GM12875 (cell line): ENCODE measurements at regions not wholly inside any gene's neighbourhood (a gene's known extent, or its start where the extent isn't known, plus 50 kb on each side); places are given as distances from the start of the nearest gene placed in this dataset.

Source experiments
- H3K4me3 ChIP-seq: one replicate; pipeline ENCODE4 v1.5.1; 2011; ENCODE audit warnings: low read depth, low read length, control low read depth
- CTCF ChIP-seq: IDR thresholded peaks from 2 replicates; pipeline ENCODE4 v1.5.1; 2011; ENCODE audit warnings: low read depth, mild to moderate bottlenecking, control low read depth, inconsistent platforms, low read length, moderate library complexity, borderline replicate concordance; ENCODE audit not compliant: insufficient read depth

- no peak for TF ChIP-seq CTCF
- no peak overlapping the region for H3K4me3 ChIP-seq
Measured at GRCh38 chr6:112984899-112985298, 637.8 kb downstream of the RFPL4B start.

GRCh38 chr6:112986321-112986720, 639.2 kb downstream of the RFPL4B start:
- no peak for TF ChIP-seq CTCF

DNA sequence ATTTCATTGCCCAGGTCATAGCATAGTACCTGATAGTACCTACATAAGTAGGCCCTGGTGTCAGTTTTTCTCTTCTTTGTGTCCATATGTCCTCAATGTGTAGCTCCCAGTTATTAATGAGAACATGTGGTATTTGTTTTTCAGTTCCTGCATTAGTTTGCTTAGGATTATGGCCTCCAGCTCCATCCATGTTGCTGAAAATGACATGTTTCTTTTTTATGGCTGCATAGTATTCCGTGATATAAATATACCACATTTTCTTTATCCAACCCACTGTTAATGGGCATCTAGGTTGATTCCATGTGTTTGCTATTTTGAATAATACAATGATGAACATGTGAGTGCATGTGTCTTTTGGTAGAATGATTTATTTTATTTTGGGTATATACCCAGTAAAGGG, 641.6 kb downstream of the RFPL4B start:
- no peak for TF ChIP-seq CTCF
- H3K4me3 ChIP-seq, result no peak overlapping the region

More at GRCh38 chr6:112986321-112986720, 639.2 kb downstream of the RFPL4B start:
- H3K4me3 ChIP-seq, result no peak overlapping the region

- no peak for TF ChIP-seq CTCF
- H3K4me3 ChIP-seq, result no peak overlapping the region
Measured at GRCh38 chr6:112990971-112991370, 643.8 kb downstream of the RFPL4B start.

DNA sequence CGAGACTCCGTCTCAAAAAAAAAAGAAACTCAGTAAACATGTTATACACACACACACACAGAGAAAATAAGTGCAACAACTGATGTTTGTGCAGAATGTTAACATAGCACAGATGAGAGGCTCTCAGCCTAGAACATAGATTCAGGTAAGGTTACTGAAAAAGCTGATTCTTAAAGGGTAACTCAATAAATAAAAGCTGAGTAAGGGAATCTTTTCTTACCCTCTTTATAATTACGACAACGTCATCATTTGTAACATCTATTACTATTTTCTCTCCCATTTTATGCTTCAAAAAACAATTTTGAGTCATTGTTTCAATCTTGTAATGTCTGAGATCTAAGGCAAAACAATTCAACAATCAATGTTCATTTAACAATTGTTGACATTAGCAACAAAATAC, 644.8 kb downstream of the RFPL4B start:
- H3K4me3 ChIP-seq, result no peak overlapping the region
- TF ChIP-seq CTCF, result no peak

DNA sequence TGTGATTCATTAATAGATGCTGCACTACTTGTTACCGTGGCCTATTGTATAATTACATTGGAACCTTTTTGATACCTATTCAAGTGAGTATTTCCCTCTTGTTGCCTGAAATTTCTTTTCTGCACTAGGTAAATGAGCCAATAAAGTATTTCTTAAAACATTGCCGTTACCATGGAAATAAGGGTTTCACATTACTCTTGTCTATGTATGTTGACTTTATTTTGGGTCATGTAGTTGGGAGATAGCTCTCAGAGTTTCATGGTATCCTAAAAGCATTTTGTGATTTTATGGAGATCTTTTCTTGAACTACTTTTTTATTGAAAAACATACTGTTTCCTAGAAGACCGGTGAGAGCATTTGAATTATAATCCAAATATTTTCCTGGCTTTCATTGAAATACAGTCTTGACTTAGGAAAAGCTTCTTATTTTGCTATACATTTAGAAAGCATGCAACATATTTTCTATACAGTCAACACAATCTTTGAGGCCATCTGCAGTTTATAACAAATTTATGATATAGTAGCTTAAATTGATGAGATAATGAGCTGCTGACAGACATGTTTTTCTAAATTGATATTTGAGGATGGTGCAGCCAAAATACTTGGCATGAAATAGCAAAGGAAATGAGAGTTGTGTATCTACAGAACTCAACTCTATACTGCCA, 650.4 kb downstream of the RFPL4B start:
- TF ChIP-seq CTCF, result no peak
- no peak overlapping the region for H3K4me3 ChIP-seq

GRCh38 chr6:113004054-113004453, 656.9 kb downstream of the RFPL4B start:
- no peak for TF ChIP-seq CTCF
- H3K4me3 ChIP-seq, result no peak overlapping the region
